Activated T-helper 2 cell treated with anti-CD3 and anti-CD28 coated beads, Interferon-gamma antibody, Interleukin-2, Interleukin-4, amounts not matched to agents 10 μg/mL and 5 μg/mL and 100 μg/mL, durations not matched to agents 14 hours and 24 hours and 36 hours (primary cell): ENCODE measurements at regions not wholly inside any gene's neighbourhood (a gene's known extent, or its start where the extent isn't known, plus 50 kb on each side); places are given as distances from the start of the nearest gene placed in this dataset.

Experiments
- DNase-seq: peaks from one replicate; pipeline ENCODE4 v3.0.0; 2021; ENCODE audit warnings: low spot score
- H3K27ac Mint-ChIP-seq: one replicate; pipeline ENCODE4 v1.8.0; 2021; ENCODE audit warnings: mixed read lengths
- H3K27me3 Mint-ChIP-seq: one replicate; pipeline ENCODE4 v1.8.0; 2021; ENCODE audit warnings: low read depth, mixed read lengths
- H3K36me3 Mint-ChIP-seq: one replicate; pipeline ENCODE4 v1.8.0; 2021; ENCODE audit warnings: low read depth, mixed read lengths
- H3K4me1 Mint-ChIP-seq: one replicate; pipeline ENCODE4 v1.8.0; 2021; ENCODE audit warnings: low read depth, mixed read lengths
- H3K4me3 Mint-ChIP-seq: one replicate; pipeline ENCODE4 v1.8.0; 2021; ENCODE audit warnings: low read depth, mild to moderate bottlenecking, moderate library complexity, mixed read lengths
- H3K9me3 Mint-ChIP-seq: one replicate; pipeline ENCODE4 v1.8.0; 2021; ENCODE audit warnings: mixed read lengths
- intact Hi-C: fragments of 100-400 bp; cut with micrococcal nuclease; formaldehyde crosslinking; loops from one replicate; pipeline ENCODE4 v1.15.1; 2023

GRCh38 chr5:166834246-166834645 is 1457.2 kb upstream of the WWC1 start:
- H3K4me3 Mint-ChIP-seq = no peak overlapping the region
- no peaks in the 10 kb centered on the region for H3K4me1 Mint-ChIP-seq
- H3K36me3 Mint-ChIP-seq = no peaks in the 10 kb centered on the region
- no peak for DNase-seq
- H3K27ac Mint-ChIP-seq = no peak overlapping the region
- H3K9me3 Mint-ChIP-seq = peaks cover 29% of the 10 kb centered on the region
- H3K27me3 Mint-ChIP-seq = no peaks in the 10 kb centered on the region
- intact Hi-C loops = no loop called here

GRCh38 chr5:166845044-166845443 is 1446.4 kb upstream of the WWC1 start:
- H3K27me3 Mint-ChIP-seq = no peaks in the 10 kb centered on the region
- peaks cover 48% of the 10 kb centered on the region for H3K9me3 Mint-ChIP-seq
- DNase-seq = no peak
- no peaks in the 10 kb centered on the region for H3K4me1 Mint-ChIP-seq
- no peak overlapping the region for H3K27ac Mint-ChIP-seq
- H3K36me3 Mint-ChIP-seq = no peaks in the 10 kb centered on the region
- intact Hi-C loops = no loop called here
- no peak overlapping the region for H3K4me3 Mint-ChIP-seq

GRCh38 chr5:166856791-166857190 is 1434.7 kb upstream of the WWC1 start:
- Mint-ChIP-seq H3K4me3 (no peak overlapping the region), H3K36me3 (no peaks in the 10 kb centered on the region), H3K4me1 (no peaks in the 10 kb centered on the region), H3K27me3 (no peaks in the 10 kb centered on the region), H3K9me3 (peaks cover 26% of the 10 kb centered on the region), H3K27ac (no peak overlapping the region)
- DNase-seq = no peak
- intact Hi-C loops = no loop called here

DNA sequence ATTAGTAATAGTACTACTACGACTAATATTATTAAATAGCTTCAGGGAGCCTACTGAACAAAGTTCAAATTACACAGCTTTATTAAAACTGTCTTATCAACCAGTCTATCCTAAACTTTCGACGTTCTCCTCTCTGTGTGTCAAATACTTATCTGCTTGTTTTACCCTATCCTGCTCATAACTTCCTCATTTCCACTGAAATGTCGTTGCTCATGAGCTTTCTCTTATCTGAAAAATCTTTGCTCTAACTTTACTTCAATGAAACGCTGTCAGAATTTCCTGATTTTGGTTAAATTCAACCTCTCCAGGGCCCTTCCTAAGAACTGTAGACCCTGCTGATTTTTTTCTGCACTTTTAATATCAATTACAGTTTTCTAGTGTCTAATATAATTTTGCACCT is 1431.0 kb upstream of the WWC1 start:
- no peak overlapping the region for H3K4me3 Mint-ChIP-seq
- H3K27ac Mint-ChIP-seq = no peak overlapping the region
- H3K27me3 Mint-ChIP-seq = no peaks in the 10 kb centered on the region
- DNase-seq = no peak
- no peaks in the 10 kb centered on the region for H3K4me1 Mint-ChIP-seq
- H3K9me3 Mint-ChIP-seq = peaks cover 30% of the 10 kb centered on the region
- intact Hi-C loops = no loop called here
- H3K36me3 Mint-ChIP-seq = no peaks in the 10 kb centered on the region

GRCh38 chr5:166862581-166862980 is 1428.9 kb upstream of the WWC1 start:
- no peaks in the 10 kb centered on the region for H3K27me3 Mint-ChIP-seq
- H3K4me3 Mint-ChIP-seq = no peak overlapping the region
- no peaks in the 10 kb centered on the region for H3K4me1 Mint-ChIP-seq
- peaks cover 40% of the 10 kb centered on the region for H3K9me3 Mint-ChIP-seq
- no peak for DNase-seq
- no peak overlapping the region for H3K27ac Mint-ChIP-seq
- no peaks in the 10 kb centered on the region for H3K36me3 Mint-ChIP-seq
- intact Hi-C loops = no loop called here

DNA sequence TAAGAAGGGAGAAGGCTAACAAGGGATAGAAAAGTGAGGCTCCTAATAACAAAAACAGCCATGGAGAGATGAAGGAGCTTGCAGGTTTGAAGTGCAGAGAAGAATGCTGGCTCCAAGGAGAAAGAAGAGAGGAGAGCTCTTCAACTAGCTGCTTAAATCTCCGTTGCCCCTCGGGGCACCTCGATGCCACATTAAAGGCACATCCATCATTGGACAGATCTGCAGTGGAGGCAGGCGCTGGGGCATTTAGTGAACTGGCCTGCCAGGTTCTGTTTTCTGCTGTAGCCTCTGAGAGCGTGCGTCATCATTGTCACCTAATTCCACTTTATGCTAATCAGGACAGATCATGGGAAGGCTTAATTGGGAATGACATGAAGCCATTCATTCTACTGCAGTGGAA is 1426.2 kb upstream of the WWC1 start:
- Mint-ChIP-seq H3K36me3 (no peaks in the 10 kb centered on the region), H3K4me1 (no peaks in the 10 kb centered on the region), H3K27ac (no peak overlapping the region), H3K4me3 (no peak overlapping the region), H3K9me3 (peaks cover 35% of the 10 kb centered on the region), H3K27me3 (no peaks in the 10 kb centered on the region)
- intact Hi-C loops = no loop called here
- no peak for DNase-seq

- DNase-seq = no peak
- Mint-ChIP-seq H3K4me1 (no peaks in the 10 kb centered on the region), H3K4me3 (no peak overlapping the region), H3K36me3 (no peaks in the 10 kb centered on the region), H3K9me3 (peaks cover 27% of the 10 kb centered on the region), H3K27me3 (no peaks in the 10 kb centered on the region), H3K27ac (no peak overlapping the region)
- intact Hi-C loops = no loop called here
Measured at GRCh38 chr5:166880456-166880855, 1411.0 kb upstream of the WWC1 start.

DNA sequence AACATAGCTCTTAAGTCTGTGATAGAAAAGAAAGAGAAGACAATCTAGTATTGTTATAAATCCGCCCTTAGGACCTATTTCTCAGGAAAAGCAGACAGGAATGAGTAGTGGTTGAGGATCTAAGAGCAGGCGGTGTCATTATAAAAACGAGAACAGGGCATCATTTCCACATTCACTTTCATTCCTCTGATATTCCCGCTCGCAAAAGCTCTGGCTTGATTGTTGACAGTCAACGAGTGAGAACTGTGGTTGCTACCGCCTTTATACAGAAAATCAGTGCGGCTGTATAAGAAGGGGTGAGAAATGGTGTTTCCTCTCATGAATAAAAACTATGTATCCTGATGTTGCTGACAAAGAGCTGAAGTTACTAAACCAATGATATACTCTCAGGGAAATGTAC is 1409.6 kb upstream of the WWC1 start:
- H3K4me3 Mint-ChIP-seq = no peak overlapping the region
- intact Hi-C loops = no loop called here
- no peaks in the 10 kb centered on the region for H3K27me3 Mint-ChIP-seq
- H3K36me3 Mint-ChIP-seq = no peaks in the 10 kb centered on the region
- no peak overlapping the region for H3K27ac Mint-ChIP-seq
- no peak for DNase-seq
- H3K4me1 Mint-ChIP-seq = no peaks in the 10 kb centered on the region
- H3K9me3 Mint-ChIP-seq = peaks cover 27% of the 10 kb centered on the region

GRCh38 chr5:166883016-166883415 is 1408.4 kb upstream of the WWC1 start:
- no peaks in the 10 kb centered on the region for H3K4me1 Mint-ChIP-seq
- no peaks in the 10 kb centered on the region for H3K27me3 Mint-ChIP-seq
- peaks cover 32% of the 10 kb centered on the region for H3K9me3 Mint-ChIP-seq
- no peak overlapping the region for H3K27ac Mint-ChIP-seq
- intact Hi-C loops = no loop called here
- H3K36me3 Mint-ChIP-seq = no peaks in the 10 kb centered on the region
- DNase-seq = no peak
- H3K4me3 Mint-ChIP-seq = no peak overlapping the region

DNA sequence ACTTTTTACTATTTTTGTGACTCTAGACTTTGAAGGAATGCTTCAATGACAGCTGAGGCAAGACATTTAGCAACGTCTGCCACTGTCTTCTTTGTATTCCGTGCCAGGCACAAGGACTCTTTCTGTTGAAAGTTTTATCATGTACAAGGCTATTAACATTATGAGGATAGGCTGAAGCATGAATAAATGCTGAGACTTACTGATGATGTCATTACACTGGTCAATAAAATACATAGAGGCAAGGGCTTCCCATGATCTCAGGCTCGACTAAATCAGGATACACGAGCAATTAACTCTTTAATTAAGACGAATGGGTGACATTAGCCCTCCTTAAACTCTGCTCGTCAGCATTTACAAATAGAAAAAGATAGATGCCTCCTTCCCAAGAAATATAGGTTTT is 1393.3 kb upstream of the WWC1 start:
- Mint-ChIP-seq H3K27me3 (no peaks in the 10 kb centered on the region), H3K9me3 (peaks cover 33% of the 10 kb centered on the region), H3K4me1 (no peaks in the 10 kb centered on the region), H3K4me3 (no peak overlapping the region), H3K27ac (no peak overlapping the region), H3K36me3 (no peaks in the 10 kb centered on the region)
- no peak for DNase-seq
- intact Hi-C loops = no loop called here

DNA sequence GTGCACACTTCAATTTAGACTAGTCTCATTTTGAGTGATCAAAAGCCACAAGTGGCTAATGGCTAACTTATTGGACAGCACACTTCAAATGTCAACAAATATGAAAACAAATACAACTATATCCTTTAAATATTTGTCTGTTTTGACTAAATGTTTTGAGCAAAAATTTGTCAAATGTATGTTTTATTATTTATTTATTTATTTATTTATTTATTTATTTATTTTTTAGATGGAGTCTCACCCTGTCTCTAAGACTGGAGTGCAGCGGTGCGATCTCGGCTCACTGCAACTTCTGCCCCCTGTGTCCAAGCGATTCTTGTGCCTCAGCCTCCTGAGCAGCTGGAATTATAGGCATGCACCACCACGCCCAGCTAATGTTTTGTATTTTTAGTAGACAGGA is 1392.1 kb upstream of the WWC1 start:
- H3K27ac Mint-ChIP-seq = no peak overlapping the region

GRCh38 chr5:166904571-166904970 is 1386.9 kb upstream of the WWC1 start:
- peaks cover 25% of the 10 kb centered on the region for H3K9me3 Mint-ChIP-seq

More for the DNA sequence above, 1392.1 kb upstream of the WWC1 start:
- H3K36me3 Mint-ChIP-seq = no peaks in the 10 kb centered on the region
- peaks cover 36% of the 10 kb centered on the region for H3K9me3 Mint-ChIP-seq
- DNase-seq = no peak
- H3K4me3 Mint-ChIP-seq = no peak overlapping the region
- no peaks in the 10 kb centered on the region for H3K4me1 Mint-ChIP-seq
- no peaks in the 10 kb centered on the region for H3K27me3 Mint-ChIP-seq
- intact Hi-C loops = no loop called here

GRCh38 chr5:166906991-166907713 is 1384.3 kb upstream of the WWC1 start:
- no peaks in the 10 kb centered on the region for H3K36me3 Mint-ChIP-seq
- no peak overlapping the region for H3K4me3 Mint-ChIP-seq
- no peak for DNase-seq
- H3K27ac Mint-ChIP-seq = no peak overlapping the region
- no peaks in the 10 kb centered on the region for H3K4me1 Mint-ChIP-seq
- intact Hi-C loops = no loop called here
- peaks cover 24% of the 10 kb centered on the region for H3K9me3 Mint-ChIP-seq
- no peaks in the 10 kb centered on the region for H3K27me3 Mint-ChIP-seq

More at GRCh38 chr5:166904571-166904970, 1386.9 kb upstream of the WWC1 start:
- intact Hi-C loops = no loop called here
- H3K27ac Mint-ChIP-seq = no peak overlapping the region
- no peaks in the 10 kb centered on the region for H3K4me1 Mint-ChIP-seq
- H3K36me3 Mint-ChIP-seq = no peaks in the 10 kb centered on the region
- no peak overlapping the region for H3K4me3 Mint-ChIP-seq
- DNase-seq = no peak
- no peaks in the 10 kb centered on the region for H3K27me3 Mint-ChIP-seq

DNA sequence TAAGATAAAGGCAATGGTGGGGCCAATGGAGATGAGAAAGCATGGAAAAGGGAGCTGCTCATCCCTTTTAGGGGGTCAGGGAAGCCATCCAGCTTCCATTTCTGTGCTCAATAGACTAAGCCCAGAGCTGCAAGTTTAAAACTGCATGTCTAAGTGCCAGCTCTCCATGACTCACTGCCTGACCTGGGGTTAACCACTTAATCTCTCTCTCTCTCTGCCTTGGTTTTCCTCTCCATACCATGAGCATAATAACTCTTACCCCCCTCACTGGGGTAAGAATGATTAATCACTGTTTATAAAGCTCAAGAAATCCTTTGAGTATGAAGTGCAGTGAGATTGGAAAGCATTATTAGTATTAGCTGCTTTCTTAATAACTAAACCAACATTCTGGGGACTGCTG is 1382.4 kb upstream of the WWC1 start:
- no peak overlapping the region for H3K4me3 Mint-ChIP-seq
- H3K9me3 Mint-ChIP-seq = peaks cover 21% of the 10 kb centered on the region
- intact Hi-C loops = no loop called here
- no peak for DNase-seq
- H3K36me3 Mint-ChIP-seq = no peaks in the 10 kb centered on the region
- H3K4me1 Mint-ChIP-seq = no peaks in the 10 kb centered on the region
- H3K27ac Mint-ChIP-seq = no peak overlapping the region
- H3K27me3 Mint-ChIP-seq = no peaks in the 10 kb centered on the region
